Hippocampal formation (tissue), 2 donors: ENCODE measurements at regions not wholly inside any gene's neighbourhood (a gene's known extent, or its start where the extent isn't known, plus 50 kb on each side); places are given as distances from the start of the nearest gene placed in this dataset.
A peak's percentile ranks its signal among the peaks of the same experiment; 100 is the strongest.
"Not testable (repeated sequence)": the region's sequence is repeated elsewhere in the genome, so short reads cannot be mapped to it uniquely, and the experiment has no call there.

Experiments used
- DNase-seq, 2 donors: peaks; one replicate each; lab custom pipeline; 2025; lab: John Stamatoyannopoulos, UW

DNA sequence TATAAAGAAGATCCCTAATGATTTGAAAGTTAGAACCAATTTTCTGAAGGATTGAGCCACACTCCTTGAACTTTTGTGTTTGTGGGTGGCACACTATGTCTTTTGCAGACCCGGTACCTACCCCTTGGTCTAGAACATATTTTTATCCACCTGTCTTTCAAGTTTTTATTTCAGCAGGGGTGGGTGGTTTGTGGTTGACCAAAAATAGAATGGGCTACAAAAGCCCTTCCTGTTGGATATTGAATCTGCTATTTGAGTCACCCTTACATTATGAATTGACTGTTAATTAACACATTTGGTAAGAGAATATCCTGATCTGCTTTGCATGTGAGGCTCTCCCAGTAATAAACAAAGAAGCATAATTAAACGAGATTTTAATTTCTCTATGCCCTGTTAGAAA is 401.2 kb downstream of the POTEH start:
- DNase-seq: not testable (repeated sequence)

DNA sequence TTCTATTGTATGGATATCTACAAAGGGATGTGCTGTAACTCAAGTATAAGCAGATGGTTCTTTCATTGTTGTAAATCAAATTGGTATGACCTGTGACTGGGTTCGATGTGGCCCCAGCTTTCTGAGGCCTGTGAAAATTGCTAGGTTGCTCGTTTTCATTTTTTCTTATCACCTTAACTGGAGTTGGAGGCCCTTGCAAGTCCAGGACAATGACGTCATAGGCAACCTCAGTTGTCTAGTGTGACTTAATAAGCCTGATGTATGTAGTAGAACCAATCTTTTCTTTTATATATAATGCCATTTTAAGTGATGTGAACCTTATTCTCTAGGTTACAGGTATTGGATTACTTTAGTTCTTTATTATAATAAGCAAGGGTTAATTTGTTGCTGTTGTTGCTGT is 415.3 kb downstream of the POTEH start:
- not testable (repeated sequence) for DNase-seq

DNA sequence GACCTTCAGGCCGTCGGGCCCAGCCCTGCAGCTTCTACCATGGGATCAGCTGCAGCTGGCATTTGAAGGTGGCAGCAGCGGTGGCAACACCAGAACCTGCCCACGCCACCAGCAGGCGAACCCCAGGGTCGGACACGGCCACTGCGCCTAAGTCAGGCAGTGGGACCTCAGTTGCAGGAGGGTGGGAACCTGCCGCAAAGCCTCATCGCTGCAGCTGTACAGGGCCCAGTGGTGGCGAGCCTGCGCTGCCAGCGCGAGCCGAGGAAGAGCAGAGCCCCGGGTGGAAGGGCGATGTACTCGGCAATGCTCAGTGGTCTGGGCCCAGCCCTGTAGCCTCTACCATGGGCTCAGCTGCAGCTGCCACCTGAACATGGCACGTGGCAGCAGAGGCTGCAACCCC is 441.6 kb downstream of the POTEH start:
- not testable (repeated sequence) for DNase-seq

DNA sequence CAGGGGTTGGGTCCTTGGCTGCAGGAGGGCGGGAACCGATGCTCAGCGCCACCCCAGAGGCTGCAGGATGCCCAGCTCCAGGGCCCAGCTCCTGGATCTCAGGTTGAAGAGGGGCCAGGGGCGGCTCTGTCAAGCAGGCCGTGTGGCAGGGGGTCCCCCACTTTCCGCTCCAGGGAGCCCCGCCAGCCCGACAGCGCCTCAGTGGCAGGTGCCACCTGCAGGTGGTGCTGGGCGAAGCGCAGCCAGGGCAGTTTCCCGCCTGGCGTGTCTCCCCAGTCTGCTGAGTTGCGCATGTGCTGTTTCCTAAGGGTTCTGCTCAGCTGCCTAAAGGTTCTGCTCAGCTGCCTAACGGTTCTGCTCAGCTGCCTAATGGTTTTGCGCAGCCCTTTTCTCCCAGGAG is 442.1 kb downstream of the POTEH start:
- DNase-seq: no peak

DNA sequence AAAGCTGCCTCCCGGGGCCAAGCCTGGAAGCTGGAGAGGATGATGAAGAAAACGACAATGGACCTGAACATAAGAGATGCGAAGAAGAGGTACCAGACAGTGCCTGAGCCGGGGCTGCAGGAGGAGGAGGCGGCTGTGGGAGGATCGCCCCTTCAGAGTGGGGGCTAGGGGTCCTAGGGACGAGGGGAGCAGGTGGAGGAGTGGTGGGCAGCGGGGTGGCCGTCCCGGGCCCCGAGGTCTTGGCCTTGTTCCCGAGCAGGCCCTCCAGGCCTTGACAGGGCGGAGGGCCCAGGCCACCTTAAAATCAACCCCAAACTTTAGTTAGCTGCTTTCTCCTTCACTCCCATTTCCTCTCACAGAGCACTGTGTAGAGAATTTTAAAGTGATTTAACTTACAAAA is 442.8 kb downstream of the POTEH start:
- DNase-seq: not testable (repeated sequence)

DNA sequence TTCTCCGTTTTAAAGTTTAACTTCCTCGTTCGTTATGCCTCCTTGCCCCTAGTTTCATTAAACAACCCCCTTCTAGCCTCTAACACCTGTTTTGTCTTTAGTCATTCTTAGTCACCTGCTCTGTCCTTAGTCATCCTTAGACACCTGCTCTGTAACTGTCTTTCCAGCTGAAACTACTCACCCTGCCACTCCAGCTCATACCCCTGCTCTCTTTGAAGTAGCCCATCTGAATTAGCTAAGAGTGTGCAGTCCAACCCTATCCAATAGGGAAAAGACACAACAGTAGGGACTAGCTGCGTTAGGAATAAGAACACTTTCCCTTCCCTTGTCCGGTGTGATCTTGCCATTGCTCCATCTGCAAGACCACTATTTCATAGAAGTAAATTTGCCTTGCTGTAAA is 446.5 kb downstream of the CCT8L2 start:
- DNase-seq: not testable (repeated sequence)

DNA sequence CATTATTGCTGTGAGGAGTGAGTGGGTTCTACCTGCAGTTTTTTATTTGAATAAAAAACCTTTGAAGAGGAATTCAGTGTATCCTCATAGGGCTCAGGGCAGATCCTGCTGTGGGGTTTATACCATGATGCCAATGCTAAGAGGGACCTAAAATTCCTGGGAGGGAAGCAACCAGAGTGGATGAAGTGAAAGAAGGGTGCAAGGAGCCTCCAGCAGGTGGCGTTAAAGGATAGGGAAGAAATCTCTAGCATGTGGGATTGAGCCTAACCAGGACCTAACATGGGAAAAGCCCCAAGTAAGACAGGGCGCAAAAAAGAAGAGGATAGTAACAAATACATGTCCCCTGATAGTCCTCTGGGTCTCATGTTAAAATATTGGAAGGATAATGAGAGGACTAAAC is 445.7 kb downstream of the CCT8L2 start:
- peak in 1 of 2 donors; percentile 0 for DNase-seq

DNA sequence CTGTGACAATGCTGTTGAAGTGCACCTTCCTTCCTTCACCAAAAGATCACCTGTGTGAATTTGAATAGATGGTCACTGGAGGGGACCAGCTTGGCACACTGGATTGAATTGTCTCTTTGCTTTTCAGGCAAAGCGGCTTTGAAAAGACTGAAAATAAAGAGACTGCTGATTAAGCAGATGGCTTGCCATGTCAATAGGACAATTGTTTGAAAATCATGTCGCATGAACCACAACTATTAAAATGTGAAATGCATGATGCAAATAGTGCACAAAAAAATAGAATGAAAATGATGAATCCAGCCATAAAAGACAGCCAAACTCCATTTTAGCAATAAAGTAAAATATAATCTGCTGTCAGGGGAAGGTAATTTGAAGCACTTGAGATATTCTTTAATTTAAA is 415.3 kb downstream of the CCT8L2 start:
- not testable (repeated sequence) for DNase-seq

DNA sequence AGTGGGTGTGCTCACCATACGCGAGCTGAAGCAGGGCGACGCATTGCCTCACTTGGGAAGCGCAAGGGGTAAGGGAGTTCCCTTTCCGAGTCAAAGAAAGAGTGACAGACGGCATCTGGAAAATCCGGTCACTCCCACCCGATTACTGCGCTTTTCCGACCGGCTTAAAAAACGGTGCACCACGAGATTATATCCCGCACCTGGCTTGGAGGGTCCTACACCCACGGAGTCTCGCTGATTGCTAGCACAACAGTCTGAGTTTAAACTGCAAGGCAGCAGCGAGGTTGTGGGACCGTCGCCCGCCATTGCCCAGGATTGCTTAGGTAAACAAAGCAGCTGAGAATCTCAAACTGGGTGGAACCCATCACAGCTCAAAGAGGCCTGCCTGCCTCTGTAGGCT is 408.7 kb downstream of the CCT8L2 start:
- DNase-seq: not testable (repeated sequence)
